Activated naive CD4-positive, alpha-beta T cell treated with anti-CD3 and anti-CD28 coated beads, Interleukin-2, amount 50 U/mL, for 72 hours (primary cell): ENCODE measurements at regions not wholly inside any gene's neighbourhood (a gene's known extent, or its start where the extent isn't known, plus 50 kb on each side); places are given as distances from the start of the nearest gene placed in this dataset.

Experiments used
- ATAC-seq, 2 donors: fragments of 150-1000 bp; cut with Tn5 transposase; 2 replicates each; pipeline ENCODE4 v1.10.0; 2021; ENCODE audit warnings: mild to moderate bottlenecking in 2 of 2, moderate library complexity in 2 of 2
- DNase-seq, 2 donors: peaks; one replicate each; pipeline ENCODE4 v3.0.0; 2021 to 2022; ENCODE audit warnings: low spot score in 2 of 2
- H3K27ac Mint-ChIP-seq, 2 donors: one replicate each; pipeline ENCODE4 v1.8.0; 2022; ENCODE audit warnings: mild to moderate bottlenecking in 2 of 2, mixed read lengths in 2 of 2
- H3K36me3 Mint-ChIP-seq, 2 donors: one replicate each; pipeline ENCODE4 v1.8.0; 2022; ENCODE audit warnings: mixed read lengths in 2 of 2
- H3K9me3 Mint-ChIP-seq, 2 donors: one replicate each; pipeline ENCODE4 v1.8.0; 2022; ENCODE audit warnings: mixed read lengths in 2 of 2

GRCh38 chrX:39721566-39722279 lies 376.0 kb downstream of the BCOR start:
- H3K27ac Mint-ChIP-seq: no peak overlapping the region
- no peaks in the 10 kb centered on the region for H3K36me3 Mint-ChIP-seq
- DNase-seq: no peak
- no peak for ATAC-seq
- H3K9me3 Mint-ChIP-seq: peaks cover 0 to 4% of the 10 kb centered on the region in 2 donors

GRCh38 chrX:39724544-39724943 lies 373.2 kb downstream of the BCOR start:
- ATAC-seq: peak; percentile 58 to 60
- Mint-ChIP-seq H3K9me3 (peaks cover 0 to 4% of the 10 kb centered on the region in 2 donors), H3K27ac (no peak overlapping the region), H3K36me3 (no peaks in the 10 kb centered on the region)
- DNase-seq: no peak

GRCh38 chrX:39725114-39725513 lies 372.6 kb downstream of the BCOR start:
- ATAC-seq (no peak), DNase-seq (no peak)
- Mint-ChIP-seq H3K27ac (no peak overlapping the region), H3K36me3 (no peaks in the 10 kb centered on the region), H3K9me3 (peaks cover 0 to 4% of the 10 kb centered on the region in 2 donors)

GRCh38 chrX:39725928-39726619 lies 371.7 kb downstream of the BCOR start:
- no peak overlapping the region for H3K27ac Mint-ChIP-seq
- H3K9me3 Mint-ChIP-seq: peaks cover 0 to 4% of the 10 kb centered on the region in 2 donors
- no peak for DNase-seq
- ATAC-seq: no peak
- no peaks in the 10 kb centered on the region for H3K36me3 Mint-ChIP-seq

- Mint-ChIP-seq H3K27ac (no peak overlapping the region), H3K9me3 (peaks cover 0 to 4% of the 10 kb centered on the region in 2 donors), H3K36me3 (no peaks in the 10 kb centered on the region)
- no peak for ATAC-seq
- no peak for DNase-seq
Observed at GRCh38 chrX:39726771-39727170, 371.0 kb downstream of the BCOR start.

- ATAC-seq: no peak
- Mint-ChIP-seq H3K27ac (no peak overlapping the region), H3K9me3 (peaks cover 0 to 4% of the 10 kb centered on the region in 2 donors), H3K36me3 (no peaks in the 10 kb centered on the region)
- no peak for DNase-seq
Observed at GRCh38 chrX:39728025-39728424, 369.7 kb downstream of the BCOR start.

- H3K27ac Mint-ChIP-seq: no peak overlapping the region
- no peaks in the 10 kb centered on the region for H3K36me3 Mint-ChIP-seq
- ATAC-seq (no peak), DNase-seq (no peak)
- H3K9me3 Mint-ChIP-seq: no peaks in the 10 kb centered on the region
Observed at GRCh38 chrX:39728852-39729598, 368.7 kb downstream of the BCOR start.

GRCh38 chrX:39729981-39730661 lies 367.6 kb downstream of the BCOR start:
- ATAC-seq (no peak), DNase-seq (no peak)
- H3K36me3 Mint-ChIP-seq: no peaks in the 10 kb centered on the region
- H3K9me3 Mint-ChIP-seq: no peaks in the 10 kb centered on the region
- H3K27ac Mint-ChIP-seq: no peak overlapping the region

GRCh38 chrX:39730662-39731329 lies 367.0 kb downstream of the BCOR start:
- peak overlapping the region; percentile 81 to 82 for H3K27ac Mint-ChIP-seq

GRCh38 chrX:39731330-39731667 lies 366.5 kb downstream of the BCOR start:
- Mint-ChIP-seq H3K27ac (peak overlapping the region in 1 of 2 donors; percentile 82), H3K36me3 (no peaks in the 10 kb centered on the region), H3K9me3 (no peaks in the 10 kb centered on the region)
- ATAC-seq: peak in 1 of 2 donors; percentile 3
- no peak for DNase-seq

More at GRCh38 chrX:39730662-39731329, 367.0 kb downstream of the BCOR start:
- Mint-ChIP-seq H3K9me3 (no peaks in the 10 kb centered on the region), H3K36me3 (no peaks in the 10 kb centered on the region)
- ATAC-seq (peak; percentile 85 to 91), DNase-seq (peak; percentile 50 to 65)

GRCh38 chrX:39731735-39732134 lies 366.0 kb downstream of the BCOR start:
- DNase-seq: no peak
- no peaks in the 10 kb centered on the region for H3K36me3 Mint-ChIP-seq
- no peaks in the 10 kb centered on the region for H3K9me3 Mint-ChIP-seq
- ATAC-seq: no peak
- no peak overlapping the region for H3K27ac Mint-ChIP-seq

- no peak for ATAC-seq
- no peaks in the 10 kb centered on the region for H3K9me3 Mint-ChIP-seq
- DNase-seq: no peak
- no peaks in the 10 kb centered on the region for H3K36me3 Mint-ChIP-seq
- H3K27ac Mint-ChIP-seq: no peak overlapping the region
Observed at GRCh38 chrX:39733745-39734144, 364.0 kb downstream of the BCOR start.

- H3K36me3 Mint-ChIP-seq: no peaks in the 10 kb centered on the region
- H3K27ac Mint-ChIP-seq: no peak overlapping the region
- ATAC-seq: no peak
- DNase-seq: no peak
- no peaks in the 10 kb centered on the region for H3K9me3 Mint-ChIP-seq
Observed at GRCh38 chrX:39734174-39734776, 363.5 kb downstream of the BCOR start.

GRCh38 chrX:39736216-39737211 lies 361.2 kb downstream of the BCOR start:
- Mint-ChIP-seq H3K9me3 (no peaks in the 10 kb centered on the region), H3K36me3 (no peaks in the 10 kb centered on the region), H3K27ac (peak overlapping the region in 1 of 2 donors; percentile 25)
- ATAC-seq (peak; percentile 75 to 81), DNase-seq (no peak)

GRCh38 chrX:39739585-39739984 lies 358.2 kb downstream of the BCOR start:
- no peaks in the 10 kb centered on the region for H3K36me3 Mint-ChIP-seq
- H3K27ac Mint-ChIP-seq: no peak overlapping the region
- ATAC-seq (no peak), DNase-seq (no peak)
- no peaks in the 10 kb centered on the region for H3K9me3 Mint-ChIP-seq
